ENCODE measurements at regions not wholly inside any gene's neighbourhood (a gene's known extent, or its start where the extent isn't known, plus 50 kb on each side); places are given as distances from the start of the nearest gene placed in this dataset.

GRCh38 chr2:204213588-204213987 is 277.0 kb downstream of the ICOS start:
- ChIA-PET POLR2A (no interaction called here), CTCF (no interaction called here)
- DNase-seq (ENCODE audit: extremely low spot score): no peak
- no peak for TF ChIP-seq CTCF (IDR thresholded peaks at IDR 0.05; ENCODE audit: control extremely low read depth, extremely low read depth, low read depth, missing control alignments)

GRCh38 chr2:204218040-204218439 is 281.5 kb downstream of the ICOS start:
- TF ChIP-seq CTCF (IDR thresholded peaks at IDR 0.05; ENCODE audit: control extremely low read depth, extremely low read depth, low read depth, missing control alignments): no peak
- POLR2A ChIA-PET: no interaction called here
- CTCF ChIA-PET: no interaction called here
- DNase-seq (ENCODE audit: extremely low spot score): no peak

GRCh38 chr2:204219196-204219595 is 282.6 kb downstream of the ICOS start:
- CTCF ChIA-PET: no interaction called here
- DNase-seq (ENCODE audit: extremely low spot score): no peak
- POLR2A ChIA-PET: no interaction called here
- TF ChIP-seq CTCF (IDR thresholded peaks at IDR 0.05; ENCODE audit: control extremely low read depth, extremely low read depth, low read depth, missing control alignments): no peak

- CTCF ChIA-PET: no interaction called here
- no peak for TF ChIP-seq CTCF (IDR thresholded peaks at IDR 0.05; ENCODE audit: control extremely low read depth, extremely low read depth, low read depth, missing control alignments)
- DNase-seq (ENCODE audit: extremely low spot score): no peak
- POLR2A ChIA-PET: no interaction called here
Measured at GRCh38 chr2:204220896-204221295, 284.3 kb downstream of the ICOS start.

- TF ChIP-seq CTCF (IDR thresholded peaks at IDR 0.05; ENCODE audit: control extremely low read depth, extremely low read depth, low read depth, missing control alignments): no peak
- DNase-seq (ENCODE audit: extremely low spot score): no peak
- POLR2A ChIA-PET: no interaction called here
- CTCF ChIA-PET: interaction anchor here (0.9 to 1.3 kb wide), 7 partner anchors 10 to 38 kb away, joined by 3 to 4 read pairs (median 3); no protein-coding TSS in a partner anchor
Measured at GRCh38 chr2:204223046-204223445, 286.5 kb downstream of the ICOS start.

- DNase-seq (ENCODE audit: extremely low spot score): no peak
- CTCF ChIA-PET: interaction anchor here (1.0 to 1.3 kb wide), 6 partner anchors 10 to 37 kb away, joined by 3 to 4 read pairs (median 3); no protein-coding TSS in a partner anchor
- no peak for TF ChIP-seq CTCF (IDR thresholded peaks at IDR 0.05; ENCODE audit: control extremely low read depth, extremely low read depth, low read depth, missing control alignments)
- POLR2A ChIA-PET: no interaction called here
Measured at GRCh38 chr2:204223544-204223943, 287.0 kb downstream of the ICOS start.

- no peak for DNase-seq (ENCODE audit: extremely low spot score)
Measured at GRCh38 chr2:204225671-204226073, 289.1 kb downstream of the ICOS start.

More at GRCh38 chr2:204225671-204226073, 289.1 kb downstream of the ICOS start:
- ChIA-PET CTCF (no interaction called here), POLR2A (no interaction called here)
- TF ChIP-seq CTCF (IDR thresholded peaks at IDR 0.05; ENCODE audit: control extremely low read depth, extremely low read depth, low read depth, missing control alignments): no peak

Measured in GM10248 (cell line).